Neuron (in vitro differentiated cells): ENCODE measurements at regions not wholly inside any gene's neighbourhood (a gene's known extent, or its start where the extent isn't known, plus 50 kb on each side); places are given as distances from the start of the nearest gene placed in this dataset.

ENCODE experiments used
- H2AFZ ChIP-seq: one replicate; pipeline ENCODE4 v1.6.1; 2013; ENCODE audit warnings: low read depth, mild to moderate bottlenecking, inconsistent platforms, low read length, moderate library complexity
- H3K27me3 ChIP-seq: one replicate; pipeline ENCODE4 v1.6.1; 2013; ENCODE audit warnings: low read length; ENCODE audit not compliant: insufficient read depth
- H3K36me3 ChIP-seq: one replicate; pipeline ENCODE4 v1.6.1; 2013; ENCODE audit warnings: low read length; ENCODE audit not compliant: insufficient read depth
- H3K4me1 ChIP-seq: one replicate; pipeline ENCODE4 v1.6.1; 2013; ENCODE audit warnings: low read length; ENCODE audit not compliant: insufficient read depth
- H3K4me3 ChIP-seq: 2 replicates; pipeline ENCODE4 v1.5.1; 2013; ENCODE audit warnings: mild to moderate bottlenecking, low read length, moderate library complexity
- H3K9me3 ChIP-seq: one replicate; pipeline ENCODE4 v1.6.1; 2013; ENCODE audit warnings: low read length

- Histone ChIP-seq H3K4me3 (no peak overlapping the region), H3K27me3 (no peaks in the 10 kb centered on the region), H3K36me3 (no peaks in the 10 kb centered on the region), H3K4me1 (no peaks in the 10 kb centered on the region), H3K9me3 (no peaks in the 10 kb centered on the region), H2AFZ (no peak overlapping the region)
These were observed 488.6 kb downstream of the CDH8 start for GRCh38 chr16:61547626-61548025.

DNA sequence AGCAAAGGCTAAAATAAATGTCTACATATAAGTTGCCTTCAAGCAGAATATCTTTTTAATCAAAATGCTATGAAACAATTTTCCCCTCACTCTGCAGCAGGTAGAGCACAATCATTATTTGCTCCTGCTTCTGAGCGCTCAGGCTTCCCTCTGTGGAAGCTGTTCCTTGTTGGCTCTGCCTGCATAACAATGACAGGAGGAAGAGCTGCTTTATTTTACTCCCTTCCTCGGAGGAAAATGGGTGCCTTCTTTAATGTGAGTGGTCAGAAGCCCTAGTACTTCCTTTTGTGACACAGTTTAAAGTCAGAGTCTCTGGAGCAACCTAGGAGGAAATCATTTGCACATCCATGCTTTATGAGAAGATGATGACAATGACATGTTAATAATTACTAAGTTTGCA, 492.1 kb downstream of the CDH8 start:
- Histone ChIP-seq H3K27me3 (no peaks in the 10 kb centered on the region), H3K4me3 (no peak overlapping the region), H3K9me3 (no peaks in the 10 kb centered on the region), H3K36me3 (no peaks in the 10 kb centered on the region), H3K4me1 (peaks cover 8% of the 10 kb centered on the region), H2AFZ (no peak overlapping the region)

- peaks cover 8% of the 10 kb centered on the region for H3K4me1 ChIP-seq
- H3K4me3 ChIP-seq, result no peak overlapping the region
- no peaks in the 10 kb centered on the region for H3K27me3 ChIP-seq
- no peaks in the 10 kb centered on the region for H3K36me3 ChIP-seq
- no peaks in the 10 kb centered on the region for H3K9me3 ChIP-seq
- no peak overlapping the region for H2AFZ ChIP-seq
These were observed 496.0 kb downstream of the CDH8 start for GRCh38 chr16:61540216-61540615.

DNA sequence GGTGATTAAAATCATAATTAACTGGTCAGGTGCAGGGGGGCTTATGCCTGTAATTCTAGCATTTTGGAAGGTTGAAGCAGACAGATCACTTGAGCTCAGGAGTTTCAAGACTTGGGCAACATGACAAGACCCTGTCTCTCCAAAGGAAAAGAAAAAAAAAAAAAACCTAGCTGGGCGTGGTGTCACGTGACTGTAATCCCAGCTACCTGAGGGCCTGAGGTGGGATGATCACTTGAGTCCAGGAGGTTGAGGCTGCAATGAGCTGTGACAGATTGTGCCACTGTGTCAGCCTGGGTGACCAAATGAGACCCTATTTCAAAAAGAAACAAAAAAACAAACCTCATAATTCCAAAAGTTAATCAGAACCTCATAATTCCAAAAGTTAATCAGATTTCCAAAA, 505.5 kb downstream of the CDH8 start:
- H3K36me3 ChIP-seq, result no peaks in the 10 kb centered on the region
- H3K9me3 ChIP-seq, result no peaks in the 10 kb centered on the region
- no peak overlapping the region for H3K4me3 ChIP-seq
- H3K27me3 ChIP-seq, result no peaks in the 10 kb centered on the region
- H3K4me1 ChIP-seq, result no peaks in the 10 kb centered on the region
- no peak overlapping the region for H2AFZ ChIP-seq

DNA sequence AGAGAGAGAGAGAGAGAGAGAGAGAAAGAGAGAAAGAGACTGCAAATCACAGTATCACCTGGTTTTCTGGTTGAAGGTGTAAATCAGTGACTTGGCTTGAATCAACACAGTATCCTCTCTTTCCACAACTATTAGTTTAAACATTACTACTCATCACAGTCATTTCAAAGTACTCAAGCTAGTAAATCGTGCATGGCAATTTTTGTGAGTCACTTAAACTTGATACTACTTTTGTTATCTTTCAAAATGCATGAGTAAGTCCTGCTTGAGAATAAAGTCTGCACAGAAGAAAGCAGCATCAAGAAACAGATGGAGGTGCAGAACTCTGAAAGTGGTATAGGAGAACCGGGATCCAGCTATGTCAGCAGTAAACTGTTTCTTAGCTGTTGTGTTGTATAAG, 535.4 kb downstream of the CDH8 start:
- no peaks in the 10 kb centered on the region for H3K9me3 ChIP-seq
- H3K4me3 ChIP-seq, result no peak overlapping the region
- H3K27me3 ChIP-seq, result no peaks in the 10 kb centered on the region
- H2AFZ ChIP-seq, result no peak overlapping the region
- no peaks in the 10 kb centered on the region for H3K4me1 ChIP-seq
- no peaks in the 10 kb centered on the region for H3K36me3 ChIP-seq

- no peaks in the 10 kb centered on the region for H3K9me3 ChIP-seq
- H3K27me3 ChIP-seq, result no peaks in the 10 kb centered on the region
- H2AFZ ChIP-seq, result no peak overlapping the region
- no peaks in the 10 kb centered on the region for H3K36me3 ChIP-seq
- H3K4me3 ChIP-seq, result no peak overlapping the region
- peaks cover 6% of the 10 kb centered on the region for H3K4me1 ChIP-seq
These were observed 556.0 kb downstream of the CDH8 start for GRCh38 chr16:61480250-61480649.

- Histone ChIP-seq H3K9me3 (no peaks in the 10 kb centered on the region), H3K4me3 (no peak overlapping the region), H3K36me3 (no peaks in the 10 kb centered on the region)
These were observed 564.5 kb downstream of the CDH8 start for GRCh38 chr16:61471737-61472136.

DNA sequence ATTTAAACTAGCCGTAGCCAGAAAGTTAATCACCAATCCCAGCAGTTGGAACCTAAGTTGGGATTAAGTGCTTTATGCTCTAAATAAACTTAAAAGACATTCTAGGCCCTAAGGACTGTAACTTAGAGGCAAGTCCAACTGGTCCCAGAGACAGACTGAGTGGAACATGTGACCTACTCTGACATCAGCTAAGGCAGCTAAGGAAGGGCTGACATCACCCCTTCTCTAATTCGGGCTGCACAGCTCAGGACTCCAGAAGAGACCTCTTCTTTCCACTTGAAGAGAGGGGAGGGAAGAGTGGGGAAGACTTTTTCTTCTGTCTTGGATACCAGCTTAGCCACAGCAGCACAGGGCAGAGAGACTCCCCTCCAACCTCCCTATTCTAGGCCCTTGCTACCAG, 565.2 kb downstream of the CDH8 start:
- Histone ChIP-seq H2AFZ (no peak overlapping the region), H3K4me1 (no peaks in the 10 kb centered on the region), H3K27me3 (no peaks in the 10 kb centered on the region), H3K4me3 (no peak overlapping the region), H3K36me3 (no peaks in the 10 kb centered on the region), H3K9me3 (no peaks in the 10 kb centered on the region)

More at GRCh38 chr16:61471737-61472136, 564.5 kb downstream of the CDH8 start:
- Histone ChIP-seq H2AFZ (no peak overlapping the region), H3K4me1 (no peaks in the 10 kb centered on the region), H3K27me3 (no peaks in the 10 kb centered on the region)

GRCh38 chr16:61465285-61465684, 571.0 kb downstream of the CDH8 start:
- H3K36me3 ChIP-seq, result no peaks in the 10 kb centered on the region

GRCh38 chr16:61460020-61460419, 576.2 kb downstream of the CDH8 start:
- Histone ChIP-seq H3K9me3 (peaks cover 5% of the 10 kb centered on the region), H3K4me3 (no peak overlapping the region), H2AFZ (no peak overlapping the region), H3K4me1 (no peaks in the 10 kb centered on the region), H3K27me3 (no peaks in the 10 kb centered on the region), H3K36me3 (no peaks in the 10 kb centered on the region)

More at GRCh38 chr16:61465285-61465684, 571.0 kb downstream of the CDH8 start:
- Histone ChIP-seq H3K4me1 (no peaks in the 10 kb centered on the region), H3K27me3 (no peaks in the 10 kb centered on the region), H2AFZ (no peak overlapping the region), H3K9me3 (no peaks in the 10 kb centered on the region), H3K4me3 (no peak overlapping the region)

- Histone ChIP-seq H3K36me3 (no peaks in the 10 kb centered on the region), H3K4me1 (no peaks in the 10 kb centered on the region), H2AFZ (no peak overlapping the region), H3K4me3 (no peak overlapping the region), H3K27me3 (no peaks in the 10 kb centered on the region), H3K9me3 (no peaks in the 10 kb centered on the region)
These were observed 600.9 kb downstream of the CDH8 start for GRCh38 chr16:61435346-61435745.

DNA sequence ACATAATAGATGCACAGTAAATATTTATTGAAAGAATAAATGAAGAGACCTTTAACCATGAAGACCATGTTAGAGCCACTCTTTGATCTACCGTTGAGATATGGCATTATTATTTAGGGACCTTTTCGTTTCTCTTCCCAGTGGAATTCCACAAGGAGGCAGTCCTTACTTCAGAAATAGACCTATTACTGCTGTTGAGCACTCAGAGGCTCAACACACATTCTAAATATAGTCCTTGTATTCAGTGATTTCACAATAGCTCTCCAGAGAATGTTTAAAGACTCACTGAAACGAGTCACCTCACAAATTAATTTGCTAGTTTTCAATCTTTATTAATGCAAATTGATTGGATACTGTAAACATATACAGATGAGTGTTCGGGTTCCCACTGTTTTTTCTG, 603.8 kb downstream of the CDH8 start:
- no peaks in the 10 kb centered on the region for H3K4me1 ChIP-seq
- H3K36me3 ChIP-seq, result no peaks in the 10 kb centered on the region
- no peaks in the 10 kb centered on the region for H3K9me3 ChIP-seq
- H3K27me3 ChIP-seq, result no peaks in the 10 kb centered on the region
- H3K4me3 ChIP-seq, result no peak overlapping the region
- H2AFZ ChIP-seq, result no peak overlapping the region

DNA sequence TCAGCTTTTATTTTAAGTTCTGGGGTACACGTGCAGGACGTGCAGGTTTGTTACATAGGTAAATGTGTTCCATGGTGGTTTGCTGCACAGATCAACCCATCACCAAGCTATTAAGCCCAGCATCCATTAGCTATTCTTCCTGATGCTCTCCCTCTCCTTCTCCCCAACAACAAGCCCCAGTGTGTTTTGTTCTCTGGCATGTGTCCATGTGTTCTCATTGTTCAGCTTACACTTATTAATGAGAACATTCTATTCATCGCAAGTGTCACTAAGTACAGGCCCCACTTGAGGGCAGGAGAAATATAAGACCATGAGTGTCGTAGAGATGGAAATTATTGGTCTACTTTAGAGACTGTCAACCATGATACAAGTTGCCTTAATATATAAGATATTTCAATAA, 615.1 kb downstream of the CDH8 start:
- Histone ChIP-seq H3K27me3 (no peaks in the 10 kb centered on the region), H3K4me3 (no peak overlapping the region), H3K4me1 (peaks cover 12% of the 10 kb centered on the region), H3K9me3 (no peaks in the 10 kb centered on the region), H2AFZ (no peak overlapping the region), H3K36me3 (no peaks in the 10 kb centered on the region)

DNA sequence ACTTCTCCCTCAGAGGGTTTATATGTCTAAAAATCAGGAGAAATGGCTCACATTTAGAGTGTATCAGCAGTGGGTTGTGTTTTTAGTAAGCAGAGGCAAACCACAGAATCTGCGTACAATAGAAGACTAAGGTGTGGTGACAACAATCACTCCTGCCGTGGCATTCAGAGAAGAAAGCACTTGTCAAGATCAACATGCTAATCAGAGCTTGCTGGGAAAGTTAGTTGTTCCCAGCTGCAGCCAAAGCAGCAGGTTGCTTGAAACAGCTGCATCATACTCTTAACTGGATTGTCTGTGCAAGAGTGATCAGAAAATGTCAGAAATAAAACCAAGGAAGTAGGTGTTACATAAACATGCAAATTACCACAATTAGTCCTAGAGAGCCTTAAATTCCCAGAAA, 616.4 kb downstream of the CDH8 start:
- H3K4me1 ChIP-seq, result peaks cover 16% of the 10 kb centered on the region
- no peak overlapping the region for H3K4me3 ChIP-seq
- no peaks in the 10 kb centered on the region for H3K9me3 ChIP-seq
- no peak overlapping the region for H2AFZ ChIP-seq
- H3K27me3 ChIP-seq, result no peaks in the 10 kb centered on the region
- H3K36me3 ChIP-seq, result no peaks in the 10 kb centered on the region
